Natural killer cell (primary cell): ENCODE measurements at regions not wholly inside any gene's neighbourhood (a gene's known extent, or its start where the extent isn't known, plus 50 kb on each side); places are given as distances from the start of the nearest gene placed in this dataset.

Experiments used
- ATAC-seq, 3 donors: fragments of 150-1000 bp in 2 of 3; fragments of 200-7000 bp in 1 of 3; cut with Tn5 transposase; 1 replicate in 1 of 3; 2 replicates in 2 of 3; pipeline ENCODE4 v1.10.0; 2021; ENCODE audit warnings: mild to moderate bottlenecking in 2 of 3, moderate library complexity in 2 of 3
- DNase-seq, 2 donors: peaks; one replicate each; pipeline versions ENCODE4 v3.0.0 to v3.0.0-alpha.2; 2013 to 2021; ENCODE audit warnings: mixed read lengths in 1 of 2
- H3K27ac ChIP-seq: one replicate; pipeline ENCODE4 v1.5.1; 2013; ENCODE audit warnings: mild to moderate bottlenecking, low read length
- H3K27me3 ChIP-seq: one replicate; pipeline ENCODE4 v1.6.1; 2013; ENCODE audit warnings: low read length; ENCODE audit not compliant: control insufficient read depth, insufficient read depth
- H3K36me3 ChIP-seq: one replicate; pipeline ENCODE4 v1.6.1; 2013; ENCODE audit warnings: low read length; ENCODE audit not compliant: control insufficient read depth, insufficient read depth
- H3K4me1 ChIP-seq: one replicate; pipeline ENCODE4 v1.6.1; 2013; ENCODE audit warnings: low read length; ENCODE audit not compliant: control insufficient read depth, insufficient read depth
- H3K4me3 ChIP-seq: one replicate; pipeline ENCODE4 v1.5.1; 2013; ENCODE audit warnings: low read length
- H3K9me3 ChIP-seq: one replicate; pipeline ENCODE4 v1.6.1; 2013; ENCODE audit warnings: low read length; ENCODE audit not compliant: control insufficient read depth, insufficient read depth
- H3K27ac Mint-ChIP-seq, 2 donors: one replicate each; pipeline ENCODE4 v1.8.0; 2022; ENCODE audit warnings: mild to moderate bottlenecking in 2 of 2, mixed read lengths in 2 of 2, moderate library complexity in 1 of 2
- H3K27me3 Mint-ChIP-seq, 2 donors: one replicate each; pipeline ENCODE4 v1.8.0; 2022; ENCODE audit warnings: low read depth in 2 of 2, mixed read lengths in 2 of 2
- H3K36me3 Mint-ChIP-seq: one replicate; pipeline ENCODE4 v1.8.0; 2022; ENCODE audit warnings: mixed read lengths
- H3K4me1 Mint-ChIP-seq, 2 donors: one replicate each; pipeline ENCODE4 v1.8.0; 2022; ENCODE audit warnings: mixed read lengths in 2 of 2
- H3K4me3 Mint-ChIP-seq: one replicate; pipeline ENCODE4 v1.8.0; 2022; ENCODE audit warnings: mild to moderate bottlenecking, moderate library complexity, mixed read lengths
- H3K9me3 Mint-ChIP-seq, 2 donors: one replicate each; pipeline ENCODE4 v1.8.0; 2022; ENCODE audit warnings: mixed read lengths in 2 of 2
- CTCF ChIP-seq: fragments of 200-600 bp; IDR thresholded peaks from one replicate; pipeline ENCODE4 v1.8.0; 2022; ENCODE audit warnings: antibody characterized with exemption
- WGBS: methylation state at CpG from one replicate; pipeline ENCODE4 v1.1.7; 2013; ENCODE audit warnings: missing lambda C conversion rate; ENCODE audit not compliant: insufficient coverage; 5-methylcytosine and 5-hydroxymethylcytosine counted together
- intact Hi-C: fragments of 100-400 bp; cut with micrococcal nuclease; formaldehyde crosslinking; loops from one replicate; pipeline ENCODE4 v1.14.2; 2022

- H3K4me1 Mint-ChIP-seq, result peaks cover 14 to 16% of the 10 kb centered on the region in 2 donors
- TF ChIP-seq CTCF, result peak; percentile 88
- H3K4me1 ChIP-seq, result peaks cover 11% of the 10 kb centered on the region
- H3K27ac ChIP-seq, result no peak overlapping the region
- DNase-seq, result peak; percentile 70 to 84
- H3K36me3 Mint-ChIP-seq, result no peaks in the 10 kb centered on the region
- no peak overlapping the region for H3K4me3 ChIP-seq
- peak; percentile 87 to 100 (median 99) for ATAC-seq
- no peaks in the 10 kb centered on the region for H3K36me3 ChIP-seq
- 13% methylated on average over 32 of the region's 33 CpGs for WGBS
- H3K4me3 Mint-ChIP-seq, result peak overlapping the region; percentile 79
- intact Hi-C loops, result no loop called here
- peaks cover 12 to 44% of the 10 kb centered on the region in 2 donors for H3K27me3 Mint-ChIP-seq
- H3K27ac Mint-ChIP-seq, result no peak overlapping the region
- no peaks in the 10 kb centered on the region for H3K9me3 Mint-ChIP-seq
- H3K9me3 ChIP-seq, result no peaks in the 10 kb centered on the region
- H3K27me3 ChIP-seq, result peaks cover 2% of the 10 kb centered on the region
Observed at GRCh38 chr17:79400989-79401703, 209.7 kb downstream of the RBFOX3 start.

GRCh38 chr17:79399610-79400144, 211.2 kb downstream of the RBFOX3 start:
- DNase-seq, result no peak
- H3K4me3 ChIP-seq, result no peak overlapping the region
- H3K27ac ChIP-seq, result no peak overlapping the region
- no peaks in the 10 kb centered on the region for H3K9me3 ChIP-seq
- H3K27me3 ChIP-seq, result peaks cover 2% of the 10 kb centered on the region
- 81% methylated on average over 15 of the region's 15 CpGs for WGBS
- Mint-ChIP-seq H3K27ac (no peak overlapping the region), H3K4me3 (no peak overlapping the region), H3K4me1 (peaks cover 14 to 16% of the 10 kb centered on the region in 2 donors), H3K9me3 (no peaks in the 10 kb centered on the region), H3K36me3 (no peaks in the 10 kb centered on the region), H3K27me3 (peaks cover 12 to 33% of the 10 kb centered on the region in 2 donors)
- ATAC-seq, result no peak
- no peak for TF ChIP-seq CTCF
- peaks cover 11% of the 10 kb centered on the region for H3K4me1 ChIP-seq
- intact Hi-C loops, result no loop called here
- H3K36me3 ChIP-seq, result no peaks in the 10 kb centered on the region

- no peak for TF ChIP-seq CTCF
- ATAC-seq (no peak), DNase-seq (no peak)
- H3K4me1 ChIP-seq, result peaks cover 11% of the 10 kb centered on the region
- Mint-ChIP-seq H3K9me3 (no peaks in the 10 kb centered on the region), H3K27ac (no peak overlapping the region), H3K36me3 (no peaks in the 10 kb centered on the region), H3K4me3 (no peak overlapping the region), H3K4me1 (peaks cover 14 to 17% of the 10 kb centered on the region in 2 donors), H3K27me3 (peaks cover 12 to 29% of the 10 kb centered on the region in 2 donors)
- no peak overlapping the region for H3K4me3 ChIP-seq
- H3K27me3 ChIP-seq, result peaks cover 2% of the 10 kb centered on the region
- no peaks in the 10 kb centered on the region for H3K36me3 ChIP-seq
- no peak overlapping the region for H3K27ac ChIP-seq
- 88% methylated on average over 20 of the region's 20 CpGs for WGBS
- intact Hi-C loops, result no loop called here
- H3K9me3 ChIP-seq, result no peaks in the 10 kb centered on the region
Observed at GRCh38 chr17:79398441-79398840, 212.4 kb downstream of the RBFOX3 start.
